ENCODE measurements at regions not wholly inside any gene's neighbourhood (a gene's known extent, or its start where the extent isn't known, plus 50 kb on each side); places are given as distances from the start of the nearest gene placed in this dataset.

- DNase-seq (ENCODE audit: low read depth, low spot score) = no peak
- H3K27ac ChIP-seq (ENCODE audit: low read length) = no peak overlapping the region
- H3K27me3 ChIP-seq (ENCODE audit: control insufficient read depth, insufficient read depth, low read length) = peaks cover 18% of the 10 kb centered on the region; the same call in 1 of the 2 replicates
- no peaks in the 10 kb centered on the region for H3K36me3 ChIP-seq (ENCODE audit: control insufficient read depth, insufficient read depth, low read length)
- no peaks in the 10 kb centered on the region for H3K9me3 ChIP-seq (ENCODE audit: control insufficient read depth, insufficient read depth, low read length)
- H3K4me1 ChIP-seq (ENCODE audit: control insufficient read depth, insufficient read depth, low read length) = peaks cover 6% of the 10 kb centered on the region; the same call in 1 of the 2 replicates
- H3K4me3 ChIP-seq (ENCODE audit: low read length) = no peak overlapping the region
- no CpG with 5 or more reads among the region's 9 CpGs for WGBS (ENCODE audit: insufficient coverage, insufficient read length)
Measured at GRCh38 chr5:171627936-171628632, 157.5 kb upstream of the SMIM23 start.

GRCh38 chr5:171628633-171628974 lies 157.0 kb upstream of the SMIM23 start:
- H3K27me3 ChIP-seq (ENCODE audit: control insufficient read depth, insufficient read depth, low read length) = peaks cover 18% of the 10 kb centered on the region; the same call in 1 of the 2 replicates
- WGBS (ENCODE audit: insufficient coverage, insufficient read length) = no CpG with 5 or more reads among the region's 6 CpGs

GRCh38 chr5:171629221-171629620 lies 156.4 kb upstream of the SMIM23 start:
- DNase-seq (ENCODE audit: low read depth, low spot score) = no peak

More at GRCh38 chr5:171628633-171628974, 157.0 kb upstream of the SMIM23 start:
- DNase-seq (ENCODE audit: low read depth, low spot score) = no peak
- H3K27ac ChIP-seq (ENCODE audit: low read length) = no peak overlapping the region
- H3K4me3 ChIP-seq (ENCODE audit: low read length) = no peak overlapping the region
- H3K4me1 ChIP-seq (ENCODE audit: control insufficient read depth, insufficient read depth, low read length) = peaks cover 3% of the 10 kb centered on the region; the same call in 1 of the 2 replicates
- H3K36me3 ChIP-seq (ENCODE audit: control insufficient read depth, insufficient read depth, low read length) = no peaks in the 10 kb centered on the region
- H3K9me3 ChIP-seq (ENCODE audit: control insufficient read depth, insufficient read depth, low read length) = no peaks in the 10 kb centered on the region

GRCh38 chr5:171629628-171630349 lies 155.8 kb upstream of the SMIM23 start:
- Histone ChIP-seq H3K36me3 (ENCODE audit: control insufficient read depth, insufficient read depth, low read length) (no peaks in the 10 kb centered on the region), H3K9me3 (ENCODE audit: control insufficient read depth, insufficient read depth, low read length) (no peaks in the 10 kb centered on the region), H3K27me3 (ENCODE audit: control insufficient read depth, insufficient read depth, low read length) (peaks cover 9% of the 10 kb centered on the region; the same call in 1 of the 2 replicates), H3K4me1 (ENCODE audit: control insufficient read depth, insufficient read depth, low read length) (no peaks in the 10 kb centered on the region), H3K27ac (ENCODE audit: low read length) (no peak overlapping the region), H3K4me3 (ENCODE audit: low read length) (no peak overlapping the region)
- DNase-seq (ENCODE audit: low read depth, low spot score) = no peak
- no CpG with 5 or more reads among the region's 28 CpGs for WGBS (ENCODE audit: insufficient coverage, insufficient read length)

More at GRCh38 chr5:171629221-171629620, 156.4 kb upstream of the SMIM23 start:
- Histone ChIP-seq H3K9me3 (ENCODE audit: control insufficient read depth, insufficient read depth, low read length) (no peaks in the 10 kb centered on the region), H3K4me3 (ENCODE audit: low read length) (no peak overlapping the region), H3K36me3 (ENCODE audit: control insufficient read depth, insufficient read depth, low read length) (no peaks in the 10 kb centered on the region), H3K27me3 (ENCODE audit: control insufficient read depth, insufficient read depth, low read length) (peaks cover 15% of the 10 kb centered on the region; the same call in 1 of the 2 replicates), H3K4me1 (ENCODE audit: control insufficient read depth, insufficient read depth, low read length) (no peaks in the 10 kb centered on the region; the same call in 1 of the 2 replicates), H3K27ac (ENCODE audit: low read length) (no peak overlapping the region)
- no CpG with 5 or more reads among the region's 7 CpGs for WGBS (ENCODE audit: insufficient coverage, insufficient read length)

- WGBS (ENCODE audit: insufficient coverage, insufficient read length) = no CpG with 5 or more reads among the region's 11 CpGs
Measured at GRCh38 chr5:171630350-171631065, 155.1 kb upstream of the SMIM23 start.

GRCh38 chr5:171632616-171633015 lies 153.0 kb upstream of the SMIM23 start:
- Histone ChIP-seq H3K36me3 (ENCODE audit: control insufficient read depth, insufficient read depth, low read length) (no peaks in the 10 kb centered on the region), H3K27me3 (ENCODE audit: control insufficient read depth, insufficient read depth, low read length) (no peaks in the 10 kb centered on the region; the same call in 1 of the 2 replicates), H3K9me3 (ENCODE audit: control insufficient read depth, insufficient read depth, low read length) (no peaks in the 10 kb centered on the region), H3K4me3 (ENCODE audit: low read length) (no peak overlapping the region), H3K4me1 (ENCODE audit: control insufficient read depth, insufficient read depth, low read length) (no peaks in the 10 kb centered on the region), H3K27ac (ENCODE audit: low read length) (no peak overlapping the region)
- DNase-seq (ENCODE audit: low read depth, low spot score) = no peak
- WGBS (ENCODE audit: insufficient coverage, insufficient read length) = no CpG with 5 or more reads among the region's 3 CpGs

More at GRCh38 chr5:171630350-171631065, 155.1 kb upstream of the SMIM23 start:
- Histone ChIP-seq H3K36me3 (ENCODE audit: control insufficient read depth, insufficient read depth, low read length) (no peaks in the 10 kb centered on the region), H3K4me1 (ENCODE audit: control insufficient read depth, insufficient read depth, low read length) (no peaks in the 10 kb centered on the region), H3K27me3 (ENCODE audit: control insufficient read depth, insufficient read depth, low read length) (peaks cover 4% of the 10 kb centered on the region; the same call in 1 of the 2 replicates), H3K27ac (ENCODE audit: low read length) (no peak overlapping the region), H3K9me3 (ENCODE audit: control insufficient read depth, insufficient read depth, low read length) (no peaks in the 10 kb centered on the region), H3K4me3 (ENCODE audit: low read length) (no peak overlapping the region)
- no peak for DNase-seq (ENCODE audit: low read depth, low spot score)

- DNase-seq (ENCODE audit: low read depth, low spot score) = no peak
- Histone ChIP-seq H3K27ac (ENCODE audit: low read length) (no peak overlapping the region), H3K4me1 (ENCODE audit: control insufficient read depth, insufficient read depth, low read length) (no peaks in the 10 kb centered on the region), H3K36me3 (ENCODE audit: control insufficient read depth, insufficient read depth, low read length) (no peaks in the 10 kb centered on the region), H3K4me3 (ENCODE audit: low read length) (no peak overlapping the region), H3K9me3 (ENCODE audit: control insufficient read depth, insufficient read depth, low read length) (no peaks in the 10 kb centered on the region), H3K27me3 (ENCODE audit: control insufficient read depth, insufficient read depth, low read length) (no peaks in the 10 kb centered on the region; the same call in 1 of the 2 replicates)
- no CpG with 5 or more reads among the region's 7 CpGs for WGBS (ENCODE audit: insufficient coverage, insufficient read length)
Measured at GRCh38 chr5:171633776-171634470, 151.7 kb upstream of the SMIM23 start.

- Histone ChIP-seq H3K27me3 (ENCODE audit: control insufficient read depth, insufficient read depth, low read length) (no peaks in the 10 kb centered on the region; the same call in 1 of the 2 replicates), H3K4me1 (ENCODE audit: control insufficient read depth, insufficient read depth, low read length) (no peaks in the 10 kb centered on the region), H3K36me3 (ENCODE audit: control insufficient read depth, insufficient read depth, low read length) (no peaks in the 10 kb centered on the region), H3K9me3 (ENCODE audit: control insufficient read depth, insufficient read depth, low read length) (no peaks in the 10 kb centered on the region), H3K4me3 (ENCODE audit: low read length) (no peak overlapping the region), H3K27ac (ENCODE audit: low read length) (no peak overlapping the region)
- DNase-seq (ENCODE audit: low read depth, low spot score) = no peak
Measured at GRCh38 chr5:171634511-171634910, 151.1 kb upstream of the SMIM23 start.

GRCh38 chr5:171635028-171635427 lies 150.6 kb upstream of the SMIM23 start:
- Histone ChIP-seq H3K9me3 (ENCODE audit: control insufficient read depth, insufficient read depth, low read length) (no peaks in the 10 kb centered on the region), H3K4me3 (ENCODE audit: low read length) (no peak overlapping the region), H3K27ac (ENCODE audit: low read length) (no peak overlapping the region), H3K36me3 (ENCODE audit: control insufficient read depth, insufficient read depth, low read length) (no peaks in the 10 kb centered on the region), H3K4me1 (ENCODE audit: control insufficient read depth, insufficient read depth, low read length) (no peaks in the 10 kb centered on the region), H3K27me3 (ENCODE audit: control insufficient read depth, insufficient read depth, low read length) (no peaks in the 10 kb centered on the region; the same call in 1 of the 2 replicates)
- WGBS (ENCODE audit: insufficient coverage, insufficient read length) = no CpG with 5 or more reads among the region's 2 CpGs
- no peak for DNase-seq (ENCODE audit: low read depth, low spot score)
